H54 (cell line): ENCODE measurements at regions not wholly inside any gene's neighbourhood (a gene's known extent, or its start where the extent isn't known, plus 50 kb on each side); places are given as distances from the start of the nearest gene placed in this dataset.

ENCODE experiments used
- DNase-seq: peaks from one replicate; pipeline ENCODE4 v3.0.0; 2011; ENCODE audit warnings: low spot score, mixed read lengths; ENCODE audit not compliant: insufficient read length
- FAIRE-seq: peaks from 3 replicates; lab custom pipeline; 2011; peaks lifted over from hg19 to GRCh38; lab: Jason Lieb, UNC
- POLR2A ChIP-seq: IDR thresholded peaks from 2 replicates; pipeline ENCODE4 v1.6.1; 2011; ENCODE audit warnings: low read depth, mild to moderate bottlenecking, low read length

- TF ChIP-seq POLR2A, result no peak
- no peak for FAIRE-seq
- no peak for DNase-seq
Observed at GRCh38 chr21:32172106-32172505, 106.7 kb downstream of the MIS18A start.

DNA sequence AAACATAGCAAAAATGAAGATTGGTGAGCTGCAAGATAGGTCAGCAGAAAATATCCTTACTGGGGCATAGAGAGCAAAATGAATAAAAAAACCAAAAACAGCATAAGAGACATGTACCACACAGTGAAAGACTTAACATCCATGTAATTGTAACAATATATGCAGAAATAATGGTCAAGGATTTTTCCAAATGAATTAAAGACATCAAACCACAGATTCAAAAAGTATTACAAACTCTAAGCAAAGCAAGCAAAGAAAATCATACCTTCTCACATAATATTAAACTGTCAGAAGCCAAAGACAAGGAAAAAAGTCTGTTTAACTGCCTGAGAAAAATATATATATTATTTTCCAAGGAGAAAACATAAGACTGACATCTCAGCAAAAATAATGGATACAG, 111.3 kb downstream of the MIS18A start:
- TF ChIP-seq POLR2A, result no peak
- FAIRE-seq, result no peak

GRCh38 chr21:32163386-32163785, 115.5 kb downstream of the MIS18A start:
- DNase-seq (no peak), FAIRE-seq (no peak)

More for the DNA sequence above, 111.3 kb downstream of the MIS18A start:
- DNase-seq, result no peak

DNA sequence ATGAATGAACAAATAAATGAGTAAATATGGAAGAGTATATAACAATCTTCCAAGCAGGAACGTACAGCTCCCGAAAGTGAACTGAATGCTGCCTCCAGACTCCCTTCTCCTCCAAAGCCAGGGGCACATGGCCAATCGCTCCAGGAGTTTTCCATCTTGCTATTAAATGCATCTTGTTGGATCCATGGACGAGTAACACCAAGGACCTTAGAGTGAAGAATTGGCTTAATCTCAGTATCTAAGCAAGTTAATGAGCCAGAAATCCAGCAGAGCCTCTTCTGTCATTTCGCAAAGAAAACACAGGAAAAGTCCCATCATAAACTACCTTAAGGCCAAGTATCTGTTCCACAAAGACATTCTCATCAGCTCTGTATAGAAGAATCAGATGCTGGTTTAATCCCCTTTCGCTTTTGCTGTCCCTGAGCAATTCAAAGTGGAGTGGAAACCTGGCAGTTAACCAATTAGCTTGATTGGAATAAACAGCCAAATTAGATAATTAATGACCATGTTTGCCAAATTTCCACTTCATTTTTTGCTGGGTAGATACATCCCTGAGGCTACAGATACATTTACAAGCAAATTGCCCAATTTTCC, 116.0 kb downstream of the MIS18A start:
- FAIRE-seq, result no peak
- no peak for DNase-seq
- TF ChIP-seq POLR2A, result no peak

More at GRCh38 chr21:32163386-32163785, 115.5 kb downstream of the MIS18A start:
- TF ChIP-seq POLR2A, result no peak

DNA sequence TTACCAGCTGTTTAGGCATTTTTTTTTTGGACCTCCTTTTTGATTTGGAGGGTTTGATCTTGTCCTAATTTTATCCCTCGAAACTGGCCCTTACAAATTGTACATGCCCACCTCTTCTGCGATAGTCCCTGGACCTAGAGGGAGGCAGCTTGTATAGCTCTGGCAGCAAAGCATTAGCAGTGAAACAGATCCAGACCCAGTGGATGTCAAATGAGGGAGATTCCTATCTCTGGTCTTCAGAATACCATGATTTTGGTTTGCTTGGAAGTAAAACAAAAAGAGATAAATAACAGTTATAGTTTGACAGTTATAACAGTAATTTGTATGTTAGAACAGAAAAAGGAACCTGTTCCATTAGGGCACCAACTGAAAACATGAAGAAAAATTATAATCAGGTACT, 123.6 kb downstream of the MIS18A start:
- TF ChIP-seq POLR2A, result no peak
- FAIRE-seq, result no peak
- no peak for DNase-seq

DNA sequence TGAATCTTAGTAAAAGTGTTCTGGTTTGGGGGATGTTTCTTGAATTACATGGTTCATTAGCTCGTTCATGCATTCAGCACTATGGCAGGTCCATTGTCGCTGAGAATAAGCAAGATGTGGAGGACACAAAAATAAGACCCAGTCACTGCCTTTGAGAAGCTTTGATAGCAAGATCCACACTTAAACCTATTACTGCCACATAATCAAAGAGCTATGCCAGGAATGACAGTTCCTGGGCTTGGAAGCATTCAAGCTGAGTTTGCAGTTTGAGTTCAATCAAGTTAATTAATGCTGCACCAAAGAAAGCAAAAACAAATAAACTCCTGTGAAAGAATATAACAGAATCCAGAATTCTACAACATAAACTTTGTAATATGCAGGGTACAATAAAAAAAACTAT, 131.8 kb downstream of the MIS18A start:
- no peak for DNase-seq
- no peak for FAIRE-seq
- no peak for TF ChIP-seq POLR2A

- DNase-seq, result no peak
- TF ChIP-seq POLR2A, result no peak
- FAIRE-seq, result no peak
Observed at GRCh38 chr21:32144851-32145250, 134.0 kb downstream of the MIS18A start.

- no peak for FAIRE-seq
Observed at GRCh38 chr21:32143241-32143939, 135.5 kb downstream of the MIS18A start.

DNA sequence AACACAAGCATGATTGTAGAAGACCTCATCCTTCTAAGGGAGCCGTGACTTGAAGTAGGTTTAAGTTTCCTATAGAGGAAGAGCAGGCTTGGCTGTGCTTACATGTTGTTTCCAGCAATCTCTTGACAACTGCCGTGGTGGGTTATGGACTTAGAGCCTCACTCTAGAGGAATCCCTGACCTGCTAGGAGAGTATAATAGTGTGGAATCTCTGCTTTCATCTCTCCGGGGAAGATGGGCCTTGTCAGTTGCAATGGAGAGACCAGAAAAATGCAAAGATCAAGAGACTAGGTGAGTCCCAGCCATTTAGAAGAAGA, 137.6 kb downstream of the MIS18A start:
- FAIRE-seq (no peak), DNase-seq (no peak)
- TF ChIP-seq POLR2A, result no peak

More at GRCh38 chr21:32143241-32143939, 135.5 kb downstream of the MIS18A start:
- no peak for DNase-seq
- TF ChIP-seq POLR2A, result no peak

DNA sequence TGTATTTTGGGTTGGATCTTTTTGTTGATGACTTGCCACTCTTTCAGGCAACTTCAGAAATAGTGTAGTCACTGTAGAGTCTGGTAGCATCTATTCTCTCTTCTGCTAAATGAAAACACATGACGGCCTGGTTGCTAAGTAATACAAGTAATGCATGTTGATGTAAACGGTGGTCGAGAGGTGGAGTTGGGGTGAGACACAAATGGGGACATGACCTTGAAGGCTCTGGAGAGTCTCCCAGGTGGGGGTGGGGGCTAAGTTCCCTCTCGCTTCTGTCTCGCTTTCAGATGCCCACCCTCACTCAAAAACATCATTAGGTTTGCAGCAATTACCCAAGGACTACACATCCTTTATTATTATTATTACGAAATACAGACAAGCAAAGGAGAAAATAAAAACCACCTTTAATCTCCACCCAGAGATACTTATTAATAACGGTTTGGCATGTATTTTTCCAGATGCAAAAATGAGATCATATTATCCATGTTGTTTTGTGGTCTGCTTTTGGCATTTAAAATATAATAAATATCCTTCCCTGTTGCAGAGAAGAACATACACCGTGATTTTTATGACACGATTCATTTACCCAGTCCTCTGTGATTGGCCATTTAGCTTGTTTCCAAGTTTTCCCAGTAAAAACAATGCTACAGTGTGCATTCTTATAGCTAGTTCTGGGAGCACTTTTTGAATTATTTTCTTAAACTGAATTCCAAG, 138.1 kb downstream of the MIS18A start:
- TF ChIP-seq POLR2A, result no peak
- FAIRE-seq, result no peak

GRCh38 chr21:32140151-32140550, 138.7 kb downstream of the MIS18A start:
- no peak for TF ChIP-seq POLR2A
- FAIRE-seq, result no peak
- DNase-seq, result no peak

More for the DNA sequence above, 138.1 kb downstream of the MIS18A start:
- DNase-seq, result no peak

DNA sequence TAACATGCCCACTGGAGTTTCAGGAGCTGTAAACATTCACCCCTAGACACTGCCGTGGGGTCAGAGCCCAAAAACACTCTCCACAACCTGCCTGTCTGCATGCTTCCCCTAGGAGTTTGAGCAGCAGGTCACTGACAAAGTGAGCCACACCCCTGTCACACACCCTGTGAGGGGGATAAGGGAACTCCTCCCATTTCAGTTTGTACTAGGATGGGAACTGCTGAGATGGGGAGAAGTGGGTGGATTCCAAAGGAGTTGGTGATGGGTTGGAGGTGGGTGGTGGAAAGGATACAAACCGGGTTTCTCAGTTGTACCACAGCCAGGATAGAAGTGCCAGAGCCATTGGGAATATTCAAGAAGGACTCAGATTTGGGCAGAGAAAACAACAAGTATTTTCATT, 140.2 kb downstream of the MIS18A start:
- no peak for TF ChIP-seq POLR2A
- DNase-seq, result no peak
- FAIRE-seq, result no peak

- FAIRE-seq (no peak), DNase-seq (no peak)
- TF ChIP-seq POLR2A, result no peak
Observed at GRCh38 chr21:32137931-32138330, 140.9 kb downstream of the MIS18A start.

DNA sequence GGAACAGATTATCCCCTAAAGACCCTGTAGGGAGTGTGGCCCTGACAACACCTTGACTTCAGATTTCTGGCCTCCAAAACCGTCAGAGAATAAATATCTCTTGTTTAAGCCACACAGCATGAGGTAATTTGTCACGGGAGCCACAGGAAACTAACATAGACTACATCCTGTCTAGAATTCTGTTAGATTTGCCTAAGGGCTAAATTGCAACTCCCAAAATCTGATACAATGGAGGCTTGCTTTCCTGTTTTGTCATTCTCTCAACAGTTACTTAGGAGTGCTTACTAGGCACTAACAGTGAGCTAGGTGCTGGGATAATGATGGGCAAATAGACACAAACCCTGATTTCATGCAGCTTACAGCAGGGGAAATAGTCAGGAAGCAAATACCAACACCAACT, 141.6 kb downstream of the MIS18A start:
- TF ChIP-seq POLR2A, result no peak
- DNase-seq (no peak), FAIRE-seq (no peak)
